Endothelial cell of umbilical vein (primary cell): ENCODE measurements at regions not wholly inside any gene's neighbourhood (a gene's known extent, or its start where the extent isn't known, plus 50 kb on each side); places are given as distances from the start of the nearest gene placed in this dataset.

Experiments used
- BruUV-seq: library from RNA; stranded (reverse); fragments of 400-500 nt; replicated peaks from 2 replicates; lab custom pipeline; 2021; lab: Mats Ljungman, UMichigan
- CTCF ChIA-PET: fragments of 300-600, 350-600 bp; sonication (Branson Sonifier 250); formaldehyde crosslinking; loops from one replicate; lab custom pipeline; 2021; ENCODE audit warnings: antibody characterized with exemption, inconsistent platforms; lab: Charles Lee
- POLR2A ChIA-PET: fragments of 300-600, 350-600 bp; sonication (Branson Sonifier 250); formaldehyde crosslinking; loops from one replicate; lab custom pipeline; 2021; ENCODE audit warnings: antibody characterized with exemption, inconsistent platforms; lab: Charles Lee
- DNase-seq: peaks from one replicate; pipeline ENCODE4 v3.0.0-alpha.2; 2011; ENCODE audit warnings: low read depth, low spot score
- FAIRE-seq: peaks from 2 replicates; lab custom pipeline; 2011; peaks lifted over from hg19 to GRCh38; lab: Jason Lieb, UNC
- H2AFZ ChIP-seq: 2 replicates; pipeline ENCODE4 v1.6.0; 2012; ENCODE audit warnings: low read depth, low read length, control low read depth, inconsistent platforms
- H3K27ac ChIP-seq: 2 replicates; pipeline ENCODE4 v1.5.1; 2011; ENCODE audit warnings: low read depth, mild to moderate bottlenecking, control low read depth, low read length, moderate library complexity; ENCODE audit not compliant: insufficient read depth
- H3K27me3 ChIP-seq, 2 experiments: 2 replicates each; pipeline versions ENCODE4 v1.6.0 to v1.6.1; 2011; ENCODE audit warnings: low read length in 2 of 2, mixed read lengths in 1 of 2; ENCODE audit not compliant: control insufficient read depth in 2 of 2, insufficient read depth in 2 of 2
- H3K36me3 ChIP-seq, 2 experiments: 2 replicates in 1 of 2; 3 replicates in 1 of 2; pipeline ENCODE4 v1.5.1; 2011; ENCODE audit warnings: low read length in 2 of 2, mild to moderate bottlenecking in 1 of 2, moderate library complexity in 1 of 2; ENCODE audit not compliant: control insufficient read depth in 2 of 2, insufficient read depth in 2 of 2; ENCODE audit errors: extremely low read depth in 1 of 2
- H3K4me1 ChIP-seq: 3 replicates; pipeline ENCODE4 v1.5.1; 2011; ENCODE audit warnings: mild to moderate bottlenecking, low read length; ENCODE audit not compliant: control insufficient read depth, insufficient read depth; ENCODE audit errors: extremely low read depth
- H3K4me2 ChIP-seq: 2 replicates; pipeline ENCODE4 v1.6.1; 2011; ENCODE audit warnings: low read length, control low read depth, mixed read lengths; ENCODE audit not compliant: insufficient read depth
- H3K4me3 ChIP-seq, 3 experiments: fragments of 200-600 bp in 1 of 3; sonication (generic), shearing (Covaris generic) in 1 of 3; replicated peaks in 1 of 3; 2 replicates each; pipeline ENCODE4 v1.5.1; 2011 to 2016; ENCODE audit warnings: control low read depth in 3 of 3, low read length in 3 of 3, mild to moderate bottlenecking in 2 of 3, inconsistent platforms in 1 of 3, low read depth in 1 of 3, moderate library complexity in 1 of 3; ENCODE audit not compliant: insufficient read depth in 1 of 3
- H3K79me2 ChIP-seq: 2 replicates; pipeline ENCODE4 v1.6.0; 2012; ENCODE audit warnings: low read length, inconsistent platforms; ENCODE audit not compliant: control insufficient read depth, insufficient read depth
- H3K9ac ChIP-seq: replicated peaks from 2 replicates; pipeline ENCODE3; 2011; ENCODE audit warnings: low read length, control low read depth; ENCODE audit not compliant: insufficient read depth; ENCODE audit errors: extremely low read depth
- H3K9me1 ChIP-seq: replicated peaks from 3 replicates; pipeline ENCODE4 v1.6.0; 2011; ENCODE audit warnings: mild to moderate bottlenecking, low read length; ENCODE audit not compliant: control insufficient read depth, insufficient read depth; ENCODE audit errors: extremely low read depth
- H3K9me3 ChIP-seq: replicated peaks from 2 replicates; pipeline ENCODE4 v1.5.1; 2012; ENCODE audit warnings: low read length, inconsistent platforms; ENCODE audit not compliant: control insufficient read depth, insufficient read depth
- H4K20me1 ChIP-seq: replicated peaks from 2 replicates; pipeline ENCODE3; 2011; ENCODE audit warnings: mild to moderate bottlenecking, low read length; ENCODE audit not compliant: control insufficient read depth, insufficient read depth; ENCODE audit errors: extremely low read depth
- CTCF ChIP-seq, 2 donors: IDR thresholded peaks; 1 replicate in 1 of 2; 2 replicates in 1 of 2; pipeline ENCODE4 v1.5.1; 2011; ENCODE audit warnings: low read length in 2 of 2, mild to moderate bottlenecking in 2 of 2, moderate library complexity in 2 of 2, control low read depth in 1 of 2, inconsistent platforms in 1 of 2, low read depth in 1 of 2; ENCODE audit not compliant: insufficient read depth in 1 of 2; ENCODE audit errors: extremely low read depth in 1 of 2
- EZH2 ChIP-seq: IDR thresholded peaks from 2 replicates; pipeline ENCODE4 v1.6.1; 2012; ENCODE audit warnings: borderline replicate concordance, low read depth, mild to moderate bottlenecking, moderate library complexity, low read length, inconsistent platforms; ENCODE audit not compliant: severe bottlenecking
- FOS ChIP-seq: IDR thresholded peaks from 2 replicates; pipeline ENCODE4 v1.6.1; 2011; ENCODE audit warnings: mild to moderate bottlenecking, low read length, moderate library complexity, borderline replicate concordance; ENCODE audit not compliant: insufficient read depth
- GATA2 ChIP-seq: IDR thresholded peaks from 2 replicates; pipeline ENCODE4 v1.7.0; 2011; ENCODE audit warnings: low read depth, mild to moderate bottlenecking, moderate library complexity, mixed read lengths, low read length; ENCODE audit not compliant: insufficient read length, insufficient read depth
- MAX ChIP-seq: IDR thresholded peaks from 2 replicates; pipeline ENCODE4 v1.6.1; 2011; ENCODE audit not compliant: insufficient read depth, insufficient read length
- MYC ChIP-seq: IDR thresholded peaks from one replicate; pipeline ENCODE4 v1.6.1; 2011; ENCODE audit warnings: mild to moderate bottlenecking, low read depth, low read length
- POLR2AphosphoS5 ChIP-seq: IDR thresholded peaks from 2 replicates; pipeline ENCODE4 v1.6.1; 2012; ENCODE audit warnings: low read depth, mild to moderate bottlenecking, control low read depth, low read length, moderate library complexity; ENCODE audit not compliant: insufficient read depth
- dilution Hi-C: fragments of 300-500 bp; cut with MboI; formaldehyde crosslinking; loops from one replicate; pipeline ENCODE4 v1.15.0; 2019; ENCODE audit warnings: low sequenced_read_pairs; ENCODE audit not compliant: extremely low pct_ligation_motif_present
- intact Hi-C: fragments of 100-400 bp; cut with micrococcal nuclease; formaldehyde crosslinking; loops from one replicate; pipeline ENCODE4 v1.10.0; 2022

GRCh38 chr11:24267014-24267413 is 229.8 kb upstream of the LUZP2 start:
- no peak overlapping the region for H3K4me2 ChIP-seq
- H3K27ac ChIP-seq: no peak overlapping the region
- no peak overlapping the region for H3K4me3 ChIP-seq
- CTCF ChIA-PET: no interaction called here
- POLR2A ChIA-PET: no interaction called here
- no peaks in the 10 kb centered on the region for H3K9me1 ChIP-seq
- H3K4me1 ChIP-seq: no peaks in the 10 kb centered on the region
- no peak overlapping the region for H3K9ac ChIP-seq
- no peak overlapping the region for H2AFZ ChIP-seq
- H4K20me1 ChIP-seq: no peaks in the 10 kb centered on the region
- no peaks in the 10 kb centered on the region for H3K79me2 ChIP-seq
- no peak for TF ChIP-seq FOS
- no peak for TF ChIP-seq GATA2
- no peak for TF ChIP-seq MYC
- TF ChIP-seq POLR2AphosphoS5: no peak
- TF ChIP-seq MAX: no peak
- TF ChIP-seq EZH2: no peak
- TF ChIP-seq CTCF (IDR thresholded peaks at IDR 0.05; ENCODE audit: extremely low read depth in 1 of 2, insufficient read depth in 1 of 2, low read depth in 1 of 2, low read length in 2 of 2): no peak
- dilution Hi-C loops (no loop called here), intact Hi-C loops (no loop called here)
- H3K9me3 ChIP-seq: no peaks in the 10 kb centered on the region
- no peak for DNase-seq
- no peaks in the 10 kb centered on the region for H3K27me3 ChIP-seq
- H3K36me3 ChIP-seq: no peaks in the 10 kb centered on the region
- FAIRE-seq: no peak
- no TSS peak for BruUV-seq
